GM23338 (cell line): ENCODE measurements at regions not wholly inside any gene's neighbourhood (a gene's known extent, or its start where the extent isn't known, plus 50 kb on each side); places are given as distances from the start of the nearest gene placed in this dataset.

Source experiments
- ATAC-seq: fragments of 200-7000 bp; cut with Tn5 transposase; 3 replicates; pipeline ENCODE4 v1.9.1; 2020
- DNase-seq: peaks from one replicate; pipeline ENCODE4 v3.0.0-alpha.2; 2015; ENCODE audit warnings: low spot score
- H2AFZ ChIP-seq: fragments of 200-600 bp; sonication (generic); 2 replicates; pipeline ENCODE4 v1.8.0; 2016; ENCODE audit warnings: antibody characterized with exemption, mild to moderate bottlenecking, moderate library complexity
- H3F3A ChIP-seq: fragments of 200-600 bp; sonication (generic); replicated peaks from 2 replicates; pipeline ENCODE4 v1.8.0; 2017; ENCODE audit warnings: antibody characterized with exemption, mixed run types, low read depth
- H3K27ac ChIP-seq: fragments of 200-600 bp; sonication (generic); 2 replicates; pipeline ENCODE4 v1.6.1; 2016; ENCODE audit warnings: low read depth
- H3K27me3 ChIP-seq: fragments of 200-600 bp; sonication (generic); 2 replicates; pipeline ENCODE4 v1.8.0; 2016; ENCODE audit warnings: mild to moderate bottlenecking, mixed run types, moderate library complexity; ENCODE audit not compliant: insufficient read depth
- H3K36me3 ChIP-seq: fragments of 200-600 bp; sonication (generic); 2 replicates; pipeline ENCODE4 v1.8.0; 2016; ENCODE audit warnings: mild to moderate bottlenecking; ENCODE audit not compliant: insufficient read depth
- H3K4me1 ChIP-seq: fragments of 200-600 bp; sonication (generic); 2 replicates; pipeline ENCODE4 v1.8.0; 2016; ENCODE audit warnings: mild to moderate bottlenecking, moderate library complexity; ENCODE audit not compliant: insufficient read depth
- H3K4me2 ChIP-seq: fragments of 200-600 bp; sonication (generic); 2 replicates; pipeline ENCODE4 v1.7.1; 2017; ENCODE audit warnings: mixed run types
- H3K4me3 ChIP-seq: fragments of 200-600 bp; sonication (generic); 2 replicates; pipeline ENCODE4 v1.6.1; 2016; ENCODE audit warnings: mixed run types
- H3K79me2 ChIP-seq: fragments of 200-600 bp; sonication (generic); replicated peaks from 2 replicates; pipeline ENCODE4 v1.8.0; 2017; ENCODE audit warnings: mild to moderate bottlenecking; ENCODE audit not compliant: insufficient read depth
- H3K9me2 ChIP-seq: fragments of 200-600 bp; sonication (generic); 2 replicates; pipeline ENCODE4 v1.8.0; 2017; ENCODE audit not compliant: insufficient read depth
- H4K20me1 ChIP-seq: fragments of 200-600 bp; sonication (generic); replicated peaks from 2 replicates; pipeline ENCODE4 v1.8.0; 2017; ENCODE audit warnings: mild to moderate bottlenecking; ENCODE audit not compliant: insufficient read depth
- H3K27ac Mint-ChIP-seq: 2 replicates; pipeline ENCODE4 v1.8.0; 2020; ENCODE audit warnings: inconsistent platforms, mild to moderate bottlenecking, moderate library complexity, mixed read lengths
- H3K27me3 Mint-ChIP-seq: 3 replicates; pipeline ENCODE4 v1.8.0; 2022; ENCODE audit warnings: low read depth, mild to moderate bottlenecking, moderate library complexity, mixed read lengths, inconsistent platforms; ENCODE audit not compliant: insufficient read depth, poor library complexity
- H3K36me3 Mint-ChIP-seq: 3 replicates; pipeline ENCODE4 v1.8.0; 2021; ENCODE audit warnings: low read depth, mild to moderate bottlenecking, inconsistent platforms, moderate library complexity, mixed read lengths
- H3K4me1 Mint-ChIP-seq: 3 replicates; pipeline ENCODE4 v1.8.0; 2020; ENCODE audit warnings: mild to moderate bottlenecking, inconsistent platforms, mixed read lengths
- H3K4me3 Mint-ChIP-seq: 3 replicates; pipeline ENCODE4 v1.8.0; 2021; ENCODE audit warnings: moderate library complexity, mild to moderate bottlenecking, inconsistent platforms, mixed read lengths
- H3K9me3 Mint-ChIP-seq: 3 replicates; pipeline ENCODE4 v1.8.0; 2020; ENCODE audit warnings: moderate library complexity, mild to moderate bottlenecking, inconsistent platforms, mixed read lengths
- CREB1 ChIP-seq: fragments of 250-450 bp; sonication (Bioruptor Pico); IDR thresholded peaks from 2 replicates; pipeline ENCODE4 v1.5.0; 2020; ENCODE audit warnings: low read depth, mild to moderate bottlenecking, moderate library complexity
- ETS1 ChIP-seq: IDR thresholded peaks from 2 replicates; pipeline ENCODE4 v1.6.1; 2016; ENCODE audit warnings: antibody characterized with exemption
- EZH2 ChIP-seq: fragments of 200-600 bp; sonication (generic); IDR thresholded peaks from one replicate; pipeline ENCODE4 v1.8.0; 2017; ENCODE audit warnings: antibody characterized with exemption, mild to moderate bottlenecking, low read depth; ENCODE audit not compliant: unreplicated experiment
- JUNB ChIP-seq: IDR thresholded peaks from one replicate; pipeline ENCODE4 v1.6.1; 2016; ENCODE audit warnings: antibody characterized with exemption; ENCODE audit not compliant: unreplicated experiment
- NANOG ChIP-seq: IDR thresholded peaks from 2 replicates; pipeline ENCODE4 v1.6.1; 2016; ENCODE audit warnings: antibody characterized with exemption, borderline replicate concordance
- POLR2AphosphoS5 ChIP-seq: IDR thresholded peaks from 2 replicates; pipeline ENCODE4 v1.6.1; 2016; ENCODE audit warnings: antibody characterized with exemption, low read depth
- REST ChIP-seq: IDR thresholded peaks from one replicate; pipeline ENCODE4 v1.6.1; 2018; ENCODE audit warnings: antibody characterized with exemption; ENCODE audit not compliant: unreplicated experiment
- STAT1 ChIP-seq: IDR thresholded peaks from one replicate; pipeline ENCODE4 v1.6.1; 2016; ENCODE audit warnings: antibody characterized with exemption; ENCODE audit not compliant: unreplicated experiment
- ZNF114 ChIP-seq: fragments of 250-450 bp; sonication (Bioruptor Pico); IDR thresholded peaks from 2 replicates; pipeline ENCODE4 v1.5.0; 2020; ENCODE audit warnings: mild to moderate bottlenecking, moderate library complexity

GRCh38 chr6:10230531-10230930 is 184.3 kb downstream of the TFAP2A start:
- peaks cover 13% of the 10 kb centered on the region; the same call in 2 of the 3 replicates for H3K9me3 Mint-ChIP-seq
- H3K36me3 Mint-ChIP-seq, result no peaks in the 10 kb centered on the region
- H3K27ac Mint-ChIP-seq, result no peak overlapping the region
- no peak for ATAC-seq
- no peak overlapping the region for H3K4me3 Mint-ChIP-seq
- Histone ChIP-seq H2AFZ (no peak overlapping the region), H3K4me1 (no peaks in the 10 kb centered on the region), H3K27me3 (no peaks in the 10 kb centered on the region), H3K4me3 (no peak overlapping the region), H3K36me3 (no peaks in the 10 kb centered on the region), H3K9me2 (peaks cover 2% of the 10 kb centered on the region; the same call in 1 of the 2 replicates), H3F3A (no peaks in the 10 kb centered on the region), H3K27ac (no peak overlapping the region), H3K4me2 (no peak overlapping the region), H4K20me1 (no peaks in the 10 kb centered on the region), H3K79me2 (no peaks in the 10 kb centered on the region)
- TF ChIP-seq JUNB, result no peak
- no peak for DNase-seq
- peaks cover 1% of the 10 kb centered on the region for H3K27me3 Mint-ChIP-seq
- no peaks in the 10 kb centered on the region for H3K4me1 Mint-ChIP-seq

DNA sequence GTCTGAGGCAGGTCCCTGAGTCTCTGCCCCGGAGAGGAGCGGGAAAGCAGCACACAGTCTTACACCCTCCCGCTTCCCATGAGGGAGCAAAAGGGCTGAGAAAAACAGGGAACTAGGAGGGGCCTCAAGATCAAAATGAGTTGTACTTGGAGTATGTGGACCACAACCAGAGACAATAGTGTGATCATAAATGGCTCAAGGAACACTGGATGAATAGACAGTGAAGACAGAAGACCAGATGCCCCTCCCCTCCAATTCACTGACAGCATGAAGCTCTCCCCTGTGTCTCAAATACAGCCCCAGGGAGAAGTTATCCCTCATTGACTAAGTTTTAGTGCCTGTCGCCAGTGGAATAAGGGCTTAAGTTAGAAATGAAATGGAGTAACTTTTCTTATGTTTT is 191.0 kb downstream of the TFAP2A start:
- H3K36me3 ChIP-seq, result no peaks in the 10 kb centered on the region
- ATAC-seq, result no peak
- no peak overlapping the region for H3K27ac Mint-ChIP-seq

GRCh38 chr6:10221178-10221577 is 193.7 kb downstream of the TFAP2A start:
- no peak overlapping the region for H3K4me2 ChIP-seq
- no peak overlapping the region for H3K4me3 ChIP-seq
- H3K9me3 Mint-ChIP-seq, result peaks cover under 1% of the 10 kb centered on the region; the same call in 1 of the 3 replicates
- H3K4me3 Mint-ChIP-seq, result no peak overlapping the region
- H3K79me2 ChIP-seq, result no peaks in the 10 kb centered on the region
- no peak overlapping the region for H3K27ac ChIP-seq
- ATAC-seq (no peak), DNase-seq (no peak)
- no peak overlapping the region for H2AFZ ChIP-seq
- no peaks in the 10 kb centered on the region for H3K27me3 Mint-ChIP-seq
- H3K4me1 Mint-ChIP-seq, result no peaks in the 10 kb centered on the region
- no peaks in the 10 kb centered on the region for H3K36me3 ChIP-seq
- H3K9me2 ChIP-seq, result peaks cover 3% of the 10 kb centered on the region; the same call in 1 of the 2 replicates
- no peak overlapping the region for H3K27ac Mint-ChIP-seq
- no peaks in the 10 kb centered on the region for H3F3A ChIP-seq
- H4K20me1 ChIP-seq, result no peaks in the 10 kb centered on the region
- H3K4me1 ChIP-seq, result no peaks in the 10 kb centered on the region
- H3K36me3 Mint-ChIP-seq, result no peaks in the 10 kb centered on the region
- H3K27me3 ChIP-seq, result no peaks in the 10 kb centered on the region
- TF ChIP-seq POLR2AphosphoS5, result no peak
- TF ChIP-seq STAT1, result no peak
- TF ChIP-seq JUNB, result no peak
- no peak for TF ChIP-seq ETS1
- no peak for TF ChIP-seq ZNF114
- TF ChIP-seq NANOG, result no peak
- TF ChIP-seq EZH2, result no peak
- TF ChIP-seq REST, result no peak
- TF ChIP-seq CREB1 (CRISPR knock-in tag), result no peak

More for the DNA sequence above, 191.0 kb downstream of the TFAP2A start:
- no peak for DNase-seq
- Histone ChIP-seq H3F3A (no peaks in the 10 kb centered on the region), H4K20me1 (no peaks in the 10 kb centered on the region), H3K4me3 (no peak overlapping the region), H3K27ac (no peak overlapping the region), H3K79me2 (no peaks in the 10 kb centered on the region), H3K27me3 (no peaks in the 10 kb centered on the region), H2AFZ (peak overlapping the region; percentile 72), H3K4me2 (no peak overlapping the region), H3K4me1 (no peaks in the 10 kb centered on the region), H3K9me2 (peaks cover 3% of the 10 kb centered on the region; the same call in 1 of the 2 replicates)
- no peak for TF ChIP-seq ETS1
- no peak overlapping the region for H3K4me3 Mint-ChIP-seq
- H3K9me3 Mint-ChIP-seq, result peaks cover 13% of the 10 kb centered on the region; the same call in 2 of the 3 replicates
- no peaks in the 10 kb centered on the region for H3K4me1 Mint-ChIP-seq
- peaks cover 1% of the 10 kb centered on the region for H3K27me3 Mint-ChIP-seq
- H3K36me3 Mint-ChIP-seq, result no peaks in the 10 kb centered on the region
